HG02981 (cell line): ENCODE measurements at regions not wholly inside any gene's neighbourhood (a gene's known extent, or its start where the extent isn't known, plus 50 kb on each side); places are given as distances from the start of the nearest gene placed in this dataset.

Experiments
- ATAC-seq: cut with Tn5 transposase; IDR thresholded peaks from one replicate; pipeline ENCODE4 v1.9.1; 2021; ENCODE audit warnings: mild to moderate bottlenecking, moderate library complexity; ENCODE audit not compliant: unreplicated experiment

GRCh38 chr20:52416953-52417352, 225.4 kb upstream of the ZFP64 start:
- no peak for ATAC-seq

- no peak for ATAC-seq
These were observed 220.0 kb upstream of the ZFP64 start for GRCh38 chr20:52411611-52412010.

- no peak for ATAC-seq
These were observed 219.2 kb upstream of the ZFP64 start for GRCh38 chr20:52410731-52411234.

- no peak for ATAC-seq
These were observed 218.6 kb upstream of the ZFP64 start for GRCh38 chr20:52410182-52410647.

- ATAC-seq, result no peak
These were observed 214.4 kb upstream of the ZFP64 start for GRCh38 chr20:52405986-52406385.

- ATAC-seq, result peak; percentile 79
These were observed 213.8 kb upstream of the ZFP64 start for GRCh38 chr20:52405417-52405816.

- ATAC-seq, result no peak
These were observed 213.1 kb upstream of the ZFP64 start for GRCh38 chr20:52404671-52405070.

GRCh38 chr20:52402950-52403349, 211.4 kb upstream of the ZFP64 start:
- peak; percentile 64 for ATAC-seq

- no peak for ATAC-seq
These were observed 210.9 kb upstream of the ZFP64 start for GRCh38 chr20:52402514-52402913.

GRCh38 chr20:52401431-52401830, 209.9 kb upstream of the ZFP64 start:
- ATAC-seq, result no peak

GRCh38 chr20:52399352-52399751, 207.8 kb upstream of the ZFP64 start:
- ATAC-seq, result no peak

GRCh38 chr20:52389606-52390005, 198.0 kb upstream of the ZFP64 start:
- no peak for ATAC-seq

- ATAC-seq, result no peak
These were observed 192.5 kb upstream of the ZFP64 start for GRCh38 chr20:52383995-52384621.

- ATAC-seq, result no peak
These were observed 191.4 kb upstream of the ZFP64 start for GRCh38 chr20:52382933-52383332.

- no peak for ATAC-seq
These were observed 188.3 kb upstream of the ZFP64 start for GRCh38 chr20:52379723-52380336.

- no peak for ATAC-seq
These were observed 180.6 kb upstream of the ZFP64 start for GRCh38 chr20:52372169-52372568.

GRCh38 chr20:52365688-52366087, 174.1 kb upstream of the ZFP64 start:
- no peak for ATAC-seq

- no peak for ATAC-seq
These were observed 172.8 kb upstream of the ZFP64 start for GRCh38 chr20:52364405-52364804.

GRCh38 chr20:52361650-52362049, 170.1 kb upstream of the ZFP64 start:
- no peak for ATAC-seq

- no peak for ATAC-seq
These were observed 158.2 kb upstream of the ZFP64 start for GRCh38 chr20:52349806-52350205.

GRCh38 chr20:52348434-52348833, 156.9 kb upstream of the ZFP64 start:
- ATAC-seq, result no peak

GRCh38 chr20:52346797-52347196, 155.2 kb upstream of the ZFP64 start:
- ATAC-seq, result no peak

- no peak for ATAC-seq
These were observed 151.3 kb upstream of the ZFP64 start for GRCh38 chr20:52342913-52343312.
